HG03025 (cell line): ENCODE measurements at regions not wholly inside any gene's neighbourhood (a gene's known extent, or its start where the extent isn't known, plus 50 kb on each side); places are given as distances from the start of the nearest gene placed in this dataset.

Source experiments
- ATAC-seq: cut with Tn5 transposase; IDR thresholded peaks from one replicate; pipeline ENCODE4 v1.9.1; 2021; ENCODE audit warnings: mild to moderate bottlenecking, moderate library complexity; ENCODE audit not compliant: unreplicated experiment, low FRiP score

GRCh38 chr3:68328049-68328448, 604.3 kb downstream of the TAFA4 start:
- ATAC-seq = no peak

- no peak for ATAC-seq
These were observed 616.4 kb downstream of the TAFA4 start for GRCh38 chr3:68315964-68316363.

GRCh38 chr3:68315546-68315945, 616.8 kb downstream of the TAFA4 start:
- no peak for ATAC-seq

- no peak for ATAC-seq
These were observed 625.8 kb downstream of the TAFA4 start for GRCh38 chr3:68306571-68306970.

GRCh38 chr3:68295457-68295856, 636.9 kb downstream of the TAFA4 start:
- ATAC-seq = no peak

GRCh38 chr3:68290333-68290732, 635.9 kb upstream of the SUCLG2 start:
- no peak for ATAC-seq

- no peak for ATAC-seq
These were observed 633.7 kb upstream of the SUCLG2 start for GRCh38 chr3:68288085-68288484.

GRCh38 chr3:68287101-68287500, 632.7 kb upstream of the SUCLG2 start:
- ATAC-seq = no peak

GRCh38 chr3:68274286-68274685, 619.9 kb upstream of the SUCLG2 start:
- no peak for ATAC-seq

GRCh38 chr3:68271145-68271544, 616.7 kb upstream of the SUCLG2 start:
- ATAC-seq = no peak

- ATAC-seq = no peak
These were observed 602.3 kb upstream of the SUCLG2 start for GRCh38 chr3:68256635-68257223.

GRCh38 chr3:68249265-68249664, 594.9 kb upstream of the SUCLG2 start:
- ATAC-seq = no peak

- no peak for ATAC-seq
These were observed 588.2 kb upstream of the SUCLG2 start for GRCh38 chr3:68242606-68243005.

GRCh38 chr3:68239542-68239941, 585.1 kb upstream of the SUCLG2 start:
- no peak for ATAC-seq

GRCh38 chr3:68234076-68234780, 579.8 kb upstream of the SUCLG2 start:
- no peak for ATAC-seq

GRCh38 chr3:68228856-68229255, 574.4 kb upstream of the SUCLG2 start:
- no peak for ATAC-seq

GRCh38 chr3:68220832-68221231, 566.4 kb upstream of the SUCLG2 start:
- ATAC-seq = no peak

GRCh38 chr3:68211637-68212036, 557.2 kb upstream of the SUCLG2 start:
- ATAC-seq = no peak

- ATAC-seq = no peak
These were observed 556.2 kb upstream of the SUCLG2 start for GRCh38 chr3:68210635-68211034.

GRCh38 chr3:68207327-68207726, 552.9 kb upstream of the SUCLG2 start:
- ATAC-seq = no peak

- no peak for ATAC-seq
These were observed 552.2 kb upstream of the SUCLG2 start for GRCh38 chr3:68206524-68207117.

GRCh38 chr3:68186733-68187132, 532.3 kb upstream of the SUCLG2 start:
- ATAC-seq = no peak
